ENCODE measurements at regions not wholly inside any gene's neighbourhood (a gene's known extent, or its start where the extent isn't known, plus 50 kb on each side); places are given as distances from the start of the nearest gene placed in this dataset.

GRCh38 chr3:180267202-180267843 lies 230.6 kb upstream of the PEX5L start:
- H3K27ac ChIP-seq: no peak overlapping the region
- no peak for TF ChIP-seq CTCF (conservative IDR thresholded peaks at IDR 0.05; ENCODE audit: low read depth)
- CTCF ChIA-PET: no interaction called here
- POLR2A ChIA-PET (ENCODE audit: low non-redundant PET): no interaction called here
- no peak for DNase-seq (ENCODE audit: low spot score)

DNA sequence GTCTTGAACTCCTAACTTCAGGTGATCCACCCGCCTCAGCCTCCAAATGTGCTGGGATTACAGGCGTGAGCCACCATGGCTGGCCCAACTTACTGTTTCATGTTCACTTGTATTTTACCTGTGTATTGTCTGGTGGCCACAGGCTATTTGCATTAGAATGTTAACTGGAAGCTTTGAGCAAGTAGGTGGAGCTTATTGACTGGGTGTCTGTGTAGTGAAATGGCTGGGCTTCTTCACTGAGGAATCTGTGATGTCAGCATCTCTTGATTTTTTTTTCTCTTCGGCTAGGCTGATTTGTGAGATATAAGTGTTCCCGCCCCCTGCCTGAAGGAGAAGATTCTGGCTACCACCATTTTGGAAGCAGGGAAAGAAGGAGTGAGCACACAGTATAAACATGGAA lies 237.8 kb upstream of the PEX5L start:
- H3K27ac ChIP-seq: no peak overlapping the region
- DNase-seq (ENCODE audit: low spot score): no peak
- CTCF ChIA-PET: interaction anchor here (0.6 kb wide), 1 partner anchor 534 kb away, joined by 7 read pairs; no protein-coding TSS in a partner anchor
- POLR2A ChIA-PET (ENCODE audit: low non-redundant PET): no interaction called here
- TF ChIP-seq CTCF (conservative IDR thresholded peaks at IDR 0.05; ENCODE audit: low read depth): no peak

DNA sequence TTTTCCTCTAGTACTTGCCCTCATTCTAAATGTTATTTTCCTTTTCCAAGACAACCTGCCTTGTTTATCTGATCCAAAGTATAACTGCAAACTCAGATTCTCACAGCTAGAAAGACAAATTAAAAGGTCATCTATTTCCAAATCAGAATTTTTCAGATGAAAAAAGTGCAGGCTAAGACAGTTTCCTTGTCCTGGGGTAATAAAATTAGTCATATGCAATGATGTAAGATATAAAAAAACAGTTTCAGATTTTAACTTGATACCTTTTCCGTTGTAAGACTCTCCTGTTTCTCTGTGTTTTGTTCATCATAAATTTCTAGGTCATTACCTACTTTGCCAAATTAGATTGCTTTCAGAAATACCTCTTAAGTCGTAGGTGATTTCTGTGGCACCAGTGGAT lies 238.4 kb upstream of the PEX5L start:
- CTCF ChIA-PET: no interaction called here

DNA sequence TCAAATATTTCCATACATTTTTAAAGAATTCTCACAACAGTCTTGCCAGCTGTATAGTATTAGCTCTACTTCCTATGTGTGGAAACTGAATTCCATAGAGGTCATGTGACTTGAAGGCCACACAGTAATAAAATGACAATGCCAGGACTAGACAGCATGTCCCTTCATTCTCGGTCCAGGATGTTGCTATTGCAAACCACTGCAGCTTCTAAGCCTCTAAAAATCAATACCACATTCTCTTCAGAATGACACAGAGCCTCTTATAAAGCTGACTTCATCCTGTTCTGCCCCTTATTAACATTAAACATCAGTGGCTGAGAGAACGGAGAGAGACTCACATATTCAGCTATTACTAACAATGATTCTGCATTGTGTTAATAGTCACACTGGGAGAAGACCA lies 240.3 kb upstream of the PEX5L start:
- no peak for DNase-seq (ENCODE audit: low spot score)
- ChIA-PET POLR2A (ENCODE audit: low non-redundant PET) (no interaction called here), CTCF (no interaction called here)
- TF ChIP-seq CTCF (conservative IDR thresholded peaks at IDR 0.05; ENCODE audit: low read depth): no peak
- no peak overlapping the region for H3K27ac ChIP-seq

More for the DNA sequence above, 238.4 kb upstream of the PEX5L start:
- DNase-seq (ENCODE audit: low spot score): no peak
- POLR2A ChIA-PET (ENCODE audit: low non-redundant PET): no interaction called here
- no peak for TF ChIP-seq CTCF (conservative IDR thresholded peaks at IDR 0.05; ENCODE audit: low read depth)
- H3K27ac ChIP-seq: no peak overlapping the region

DNA sequence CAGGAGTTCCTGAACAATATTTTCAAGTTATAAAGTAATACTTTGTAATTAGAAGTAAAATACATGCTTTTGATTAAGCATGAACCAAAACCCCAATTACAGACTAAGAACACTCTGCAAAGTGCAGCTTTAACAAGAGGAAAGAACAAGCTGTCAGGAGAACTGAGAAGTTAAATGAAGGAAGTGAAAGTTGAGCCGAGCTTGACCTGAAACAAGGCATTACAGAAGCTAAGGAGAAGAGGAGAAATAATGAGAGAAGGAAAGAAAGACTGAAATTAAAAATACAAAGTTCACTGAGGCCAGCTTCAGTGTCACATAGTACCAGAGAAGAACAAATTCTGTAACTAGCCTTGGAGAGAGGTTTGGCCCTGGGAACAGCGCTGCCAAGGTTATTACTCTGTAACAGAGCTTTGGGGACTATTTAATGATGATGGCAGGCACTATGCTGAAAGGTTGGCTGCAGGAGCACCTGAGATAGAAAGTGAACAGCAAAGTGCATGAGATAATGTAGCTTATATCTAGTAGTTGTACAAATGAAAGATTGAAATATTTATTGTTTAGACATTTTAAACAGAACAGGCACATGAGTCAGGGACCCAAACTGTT lies 241.9 kb upstream of the PEX5L start:
- ChIA-PET CTCF (no interaction called here), POLR2A (ENCODE audit: low non-redundant PET) (no interaction called here)
- DNase-seq (ENCODE audit: low spot score): no peak
- no peak for TF ChIP-seq CTCF (conservative IDR thresholded peaks at IDR 0.05; ENCODE audit: low read depth)
- no peak overlapping the region for H3K27ac ChIP-seq

- no peak for DNase-seq (ENCODE audit: low spot score)
- TF ChIP-seq CTCF (conservative IDR thresholded peaks at IDR 0.05; ENCODE audit: low read depth): no peak
- POLR2A ChIA-PET (ENCODE audit: low non-redundant PET): no interaction called here
- no peak overlapping the region for H3K27ac ChIP-seq
- CTCF ChIA-PET: interaction anchor here (0.6 kb wide), 3 partner anchors 236 to 841 kb away, joined by 3 to 7 read pairs (median 3); no protein-coding TSS in a partner anchor
Observed at GRCh38 chr3:180280555-180280954, 243.8 kb upstream of the PEX5L start.
